ENCODE measurements at regions not wholly inside any gene's neighbourhood (a gene's known extent, or its start where the extent isn't known, plus 50 kb on each side); places are given as distances from the start of the nearest gene placed in this dataset.
A peak's percentile ranks its signal among the peaks of the same experiment; 100 is the strongest.

DNA sequence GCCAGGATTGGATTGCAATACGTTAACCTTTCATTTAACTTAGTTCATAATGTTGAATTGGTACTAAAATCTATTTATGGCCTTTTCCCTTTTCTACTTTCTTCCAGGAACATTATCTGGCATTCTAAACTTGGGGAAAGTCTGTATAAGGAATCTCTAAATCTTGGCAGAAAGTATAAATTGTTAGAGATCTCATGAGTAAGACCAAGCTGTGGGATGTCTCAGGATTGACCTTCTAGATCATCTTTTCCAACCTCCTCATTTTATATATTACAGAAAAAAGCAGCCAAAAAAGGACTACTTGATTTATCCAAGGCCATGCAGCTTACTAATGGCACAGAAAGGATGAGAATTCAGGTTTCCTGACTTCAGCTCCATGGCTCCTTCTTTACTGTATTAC, 598.3 kb downstream of the INHBA start:
- TF ChIP-seq, protein P1, sequence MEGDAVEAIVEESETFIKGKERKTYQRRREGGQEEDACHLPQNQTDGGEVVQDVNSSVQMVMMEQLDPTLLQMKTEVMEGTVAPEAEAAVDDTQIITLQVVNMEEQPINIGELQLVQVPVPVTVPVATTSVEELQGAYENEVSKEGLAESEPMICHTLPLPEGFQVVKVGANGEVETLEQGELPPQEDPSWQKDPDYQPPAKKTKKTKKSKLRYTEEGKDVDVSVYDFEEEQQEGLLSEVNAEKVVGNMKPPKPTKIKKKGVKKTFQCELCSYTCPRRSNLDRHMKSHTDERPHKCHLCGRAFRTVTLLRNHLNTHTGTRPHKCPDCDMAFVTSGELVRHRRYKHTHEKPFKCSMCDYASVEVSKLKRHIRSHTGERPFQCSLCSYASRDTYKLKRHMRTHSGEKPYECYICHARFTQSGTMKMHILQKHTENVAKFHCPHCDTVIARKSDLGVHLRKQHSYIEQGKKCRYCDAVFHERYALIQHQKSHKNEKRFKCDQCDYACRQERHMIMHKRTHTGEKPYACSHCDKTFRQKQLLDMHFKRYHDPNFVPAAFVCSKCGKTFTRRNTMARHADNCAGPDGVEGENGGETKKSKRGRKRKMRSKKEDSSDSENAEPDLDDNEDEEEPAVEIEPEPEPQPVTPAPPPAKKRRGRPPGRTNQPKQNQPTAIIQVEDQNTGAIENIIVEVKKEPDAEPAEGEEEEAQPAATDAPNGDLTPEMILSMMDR (IDR thresholded peaks at IDR 0.05; ENCODE audit: poor library complexity, severe bottlenecking): no peak
- Histone ChIP-seq H3K27me3 (ENCODE audit: insufficient read depth, poor library complexity, severe bottlenecking) (no peaks in the 10 kb centered on the region), H3K9me3 (ENCODE audit: severe bottlenecking) (no peaks in the 10 kb centered on the region), H3K27ac (ENCODE audit: poor library complexity, severe bottlenecking) (peak overlapping the region; percentile 99), H3K4me3 (ENCODE audit: severe bottlenecking) (no peak overlapping the region), H3K4me1 (ENCODE audit: insufficient read depth, poor library complexity, severe bottlenecking) (peaks cover 42% of the 10 kb centered on the region), H3K36me3 (ENCODE audit: low read depth) (no peaks in the 10 kb centered on the region)
- ATAC-seq (ENCODE audit: low read depth) (no peak), DNase-seq (ENCODE audit: low spot score) (no peak)

GRCh38 chr7:41103331-41103730, 599.6 kb downstream of the INHBA start:
- Histone ChIP-seq H3K27me3 (ENCODE audit: insufficient read depth, poor library complexity, severe bottlenecking) (no peaks in the 10 kb centered on the region), H3K36me3 (ENCODE audit: low read depth) (no peaks in the 10 kb centered on the region), H3K4me1 (ENCODE audit: insufficient read depth, poor library complexity, severe bottlenecking) (peaks cover 34% of the 10 kb centered on the region), H3K27ac (ENCODE audit: poor library complexity, severe bottlenecking) (peak overlapping the region; percentile 99), H3K4me3 (ENCODE audit: severe bottlenecking) (no peak overlapping the region), H3K9me3 (ENCODE audit: severe bottlenecking) (no peaks in the 10 kb centered on the region)
- no peak for ATAC-seq (ENCODE audit: low read depth)
- DNase-seq (ENCODE audit: low spot score): no peak
- TF ChIP-seq, protein P1 (IDR thresholded peaks at IDR 0.05; ENCODE audit: poor library complexity, severe bottlenecking): no peak

DNA sequence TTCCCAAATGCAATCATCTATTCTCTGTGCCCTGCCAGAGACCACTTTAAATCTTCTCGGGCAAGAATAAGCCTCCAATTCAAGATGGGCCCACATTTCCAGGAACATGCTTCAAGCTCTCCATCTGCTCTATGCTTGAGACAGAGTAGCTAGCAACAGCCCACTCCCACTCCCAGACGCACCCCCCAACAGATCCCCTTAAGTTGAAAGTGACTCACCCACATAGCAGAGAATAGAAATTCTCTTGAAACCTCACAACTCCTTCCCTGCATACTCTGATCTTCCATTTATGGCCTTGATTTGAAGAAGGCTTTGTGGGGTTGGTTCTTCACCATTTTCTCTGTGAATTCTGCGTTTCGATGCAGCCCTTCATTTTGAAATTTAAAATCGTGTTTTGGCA, 604.0 kb downstream of the INHBA start:
- Histone ChIP-seq H3K9me3 (ENCODE audit: severe bottlenecking) (no peaks in the 10 kb centered on the region), H3K36me3 (ENCODE audit: low read depth) (no peaks in the 10 kb centered on the region), H3K4me3 (ENCODE audit: severe bottlenecking) (no peak overlapping the region), H3K4me1 (ENCODE audit: insufficient read depth, poor library complexity, severe bottlenecking) (peaks cover 23% of the 10 kb centered on the region), H3K27ac (ENCODE audit: poor library complexity, severe bottlenecking) (peak overlapping the region; percentile 55), H3K27me3 (ENCODE audit: insufficient read depth, poor library complexity, severe bottlenecking) (no peaks in the 10 kb centered on the region)
- DNase-seq (ENCODE audit: low spot score) (no peak), ATAC-seq (ENCODE audit: low read depth) (no peak)
- TF ChIP-seq, protein P1 (IDR thresholded peaks at IDR 0.05; ENCODE audit: poor library complexity, severe bottlenecking): no peak

GRCh38 chr7:41098402-41098801, 604.5 kb downstream of the INHBA start:
- no peak for ATAC-seq (ENCODE audit: low read depth)
- no peaks in the 10 kb centered on the region for H3K27me3 ChIP-seq (ENCODE audit: insufficient read depth, poor library complexity, severe bottlenecking)
- no peak for DNase-seq (ENCODE audit: low spot score)
- no peaks in the 10 kb centered on the region for H3K9me3 ChIP-seq (ENCODE audit: severe bottlenecking)
- TF ChIP-seq, protein P1 (IDR thresholded peaks at IDR 0.05; ENCODE audit: poor library complexity, severe bottlenecking): no peak
- H3K36me3 ChIP-seq (ENCODE audit: low read depth): no peaks in the 10 kb centered on the region
- H3K27ac ChIP-seq (ENCODE audit: poor library complexity, severe bottlenecking): peak overlapping the region; percentile 55
- H3K4me3 ChIP-seq (ENCODE audit: severe bottlenecking): no peak overlapping the region
- H3K4me1 ChIP-seq (ENCODE audit: insufficient read depth, poor library complexity, severe bottlenecking): peaks cover 18% of the 10 kb centered on the region

DNA sequence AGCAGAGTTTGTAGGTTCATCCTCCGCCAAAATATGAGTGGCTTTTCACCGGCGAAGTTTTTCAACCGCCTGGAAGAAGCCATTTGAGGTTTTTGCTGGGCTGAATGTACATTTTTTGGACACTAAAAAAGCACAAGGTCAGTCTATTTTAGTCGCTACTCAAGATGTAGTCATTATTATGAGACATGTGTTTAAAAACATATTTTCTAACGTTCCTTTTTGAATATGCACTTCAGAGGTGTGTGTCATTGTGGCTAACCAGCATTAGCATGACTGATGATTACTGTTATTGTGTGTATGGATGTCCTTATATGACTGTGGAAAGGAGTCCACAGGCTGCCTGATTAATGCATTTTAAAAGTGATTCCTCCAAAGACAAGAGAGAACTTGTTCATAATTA, 605.4 kb downstream of the INHBA start:
- Histone ChIP-seq H3K27me3 (ENCODE audit: insufficient read depth, poor library complexity, severe bottlenecking) (no peaks in the 10 kb centered on the region), H3K4me3 (ENCODE audit: severe bottlenecking) (no peak overlapping the region), H3K27ac (ENCODE audit: poor library complexity, severe bottlenecking) (peak overlapping the region; percentile 55), H3K4me1 (ENCODE audit: insufficient read depth, poor library complexity, severe bottlenecking) (peaks cover 15% of the 10 kb centered on the region), H3K9me3 (ENCODE audit: severe bottlenecking) (no peaks in the 10 kb centered on the region), H3K36me3 (ENCODE audit: low read depth) (no peaks in the 10 kb centered on the region)
- ATAC-seq (ENCODE audit: low read depth): peak; percentile 79
- TF ChIP-seq, protein P1 (IDR thresholded peaks at IDR 0.05; ENCODE audit: poor library complexity, severe bottlenecking): no peak
- DNase-seq (ENCODE audit: low spot score): no peak
